ENCODE measurements at regions not wholly inside any gene's neighbourhood (a gene's known extent, or its start where the extent isn't known, plus 50 kb on each side); places are given as distances from the start of the nearest gene placed in this dataset.
"Not testable (repeated sequence)": the region's sequence is repeated elsewhere in the genome, so short reads cannot be mapped to it uniquely, and the experiment has no call there.

DNA sequence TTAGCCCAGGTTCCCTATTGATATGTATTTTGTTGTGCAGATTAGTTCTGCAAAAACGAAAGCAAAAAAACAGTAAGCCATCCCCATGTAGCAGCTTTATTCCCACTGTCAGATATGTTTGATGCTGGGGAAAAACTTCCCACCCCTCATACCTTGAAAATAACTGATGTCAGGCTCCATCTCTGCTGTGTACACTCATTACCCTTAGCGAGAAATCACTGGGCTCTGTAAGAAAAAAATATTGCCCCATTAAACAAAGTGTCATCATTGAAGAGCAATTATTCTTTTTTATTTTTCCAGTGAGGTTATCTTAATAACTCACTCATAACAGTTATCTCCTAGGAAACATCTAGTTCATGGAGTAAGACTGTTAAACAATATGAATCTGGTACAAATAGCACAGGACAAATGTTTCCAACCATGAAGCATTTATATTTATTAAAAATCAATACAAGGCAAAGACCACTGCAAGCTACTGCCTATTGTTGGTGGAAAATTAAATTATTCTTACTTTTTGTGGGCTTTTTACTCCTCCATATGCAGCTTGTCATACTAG, 268.8 kb downstream of the LMBRD1 start (continued):
- TF ChIP-seq ZNF785 (tag by site-specific recombination; IDR thresholded peaks at IDR 0.05) (no peak), ZNF292 (tag by site-specific recombination; IDR thresholded peaks at IDR 0.05; ENCODE audit: borderline replicate concordance, low read depth) (no peak), ZNF544 (tag by site-specific recombination; IDR thresholded peaks at IDR 0.05) (no peak), ZNF404 (tag by site-specific recombination; IDR thresholded peaks at IDR 0.05) (no peak), ZNF776 (tag by site-specific recombination; IDR thresholded peaks at IDR 0.05; ENCODE audit: borderline replicate concordance) (no peak), ZNF175 (tag by site-specific recombination; IDR thresholded peaks at IDR 0.05) (no peak), ZNF155 (tag by site-specific recombination; IDR thresholded peaks at IDR 0.05) (no peak)
- TF ChIP-seq, protein P1, sequence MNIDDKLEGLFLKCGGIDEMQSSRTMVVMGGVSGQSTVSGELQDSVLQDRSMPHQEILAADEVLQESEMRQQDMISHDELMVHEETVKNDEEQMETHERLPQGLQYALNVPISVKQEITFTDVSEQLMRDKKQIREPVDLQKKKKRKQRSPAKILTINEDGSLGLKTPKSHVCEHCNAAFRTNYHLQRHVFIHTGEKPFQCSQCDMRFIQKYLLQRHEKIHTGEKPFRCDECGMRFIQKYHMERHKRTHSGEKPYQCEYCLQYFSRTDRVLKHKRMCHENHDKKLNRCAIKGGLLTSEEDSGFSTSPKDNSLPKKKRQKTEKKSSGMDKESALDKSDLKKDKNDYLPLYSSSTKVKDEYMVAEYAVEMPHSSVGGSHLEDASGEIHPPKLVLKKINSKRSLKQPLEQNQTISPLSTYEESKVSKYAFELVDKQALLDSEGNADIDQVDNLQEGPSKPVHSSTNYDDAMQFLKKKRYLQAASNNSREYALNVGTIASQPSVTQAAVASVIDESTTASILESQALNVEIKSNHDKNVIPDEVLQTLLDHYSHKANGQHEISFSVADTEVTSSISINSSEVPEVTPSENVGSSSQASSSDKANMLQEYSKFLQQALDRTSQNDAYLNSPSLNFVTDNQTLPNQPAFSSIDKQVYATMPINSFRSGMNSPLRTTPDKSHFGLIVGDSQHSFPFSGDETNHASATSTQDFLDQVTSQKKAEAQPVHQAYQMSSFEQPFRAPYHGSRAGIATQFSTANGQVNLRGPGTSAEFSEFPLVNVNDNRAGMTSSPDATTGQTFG (tag by site-specific recombination; IDR thresholded peaks at IDR 0.05; ENCODE audit: borderline replicate concordance) = no peak
- TF ChIP-seq, protein P2, sequence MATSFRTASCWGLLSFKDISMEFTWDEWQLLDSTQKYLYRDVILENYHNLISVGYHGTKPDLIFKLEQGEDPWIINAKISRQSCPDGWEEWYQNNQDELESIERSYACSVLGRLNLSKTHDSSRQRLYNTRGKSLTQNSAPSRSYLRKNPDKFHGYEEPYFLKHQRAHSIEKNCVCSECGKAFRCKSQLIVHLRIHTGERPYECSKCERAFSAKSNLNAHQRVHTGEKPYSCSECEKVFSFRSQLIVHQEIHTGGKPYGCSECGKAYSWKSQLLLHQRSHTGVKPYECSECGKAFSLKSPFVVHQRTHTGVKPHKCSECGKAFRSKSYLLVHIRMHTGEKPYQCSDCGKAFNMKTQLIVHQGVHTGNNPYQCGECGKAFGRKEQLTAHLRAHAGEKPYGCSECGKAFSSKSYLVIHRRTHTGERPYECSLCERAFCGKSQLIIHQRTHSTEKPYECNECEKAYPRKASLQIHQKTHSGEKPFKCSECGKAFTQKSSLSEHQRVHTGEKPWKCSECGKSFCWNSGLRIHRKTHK (tag by site-specific recombination; IDR thresholded peaks at IDR 0.05) = no peak

DNA sequence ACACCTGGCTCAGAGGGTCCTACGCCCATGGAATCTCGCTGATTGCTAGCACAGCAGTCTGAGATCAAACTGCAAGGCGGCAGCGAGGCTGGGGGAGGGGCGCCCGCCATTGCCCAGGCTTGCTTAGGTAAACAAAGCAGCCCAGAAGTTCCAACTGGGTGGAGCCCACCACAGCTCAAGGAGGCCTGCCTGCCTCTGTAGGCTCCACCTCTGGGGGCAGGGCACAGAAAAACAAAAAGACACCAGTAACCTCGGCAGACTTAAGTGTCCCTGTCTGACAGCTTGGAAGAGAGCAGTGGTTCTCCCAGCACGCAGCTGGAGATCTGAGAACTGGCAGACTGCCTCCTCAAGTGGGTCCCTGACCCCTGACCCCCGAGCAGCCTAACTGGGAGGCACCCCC, 281.3 kb downstream of the LMBRD1 start:
- H3K4me3 ChIP-seq (ENCODE audit: low read depth, low read length); H3K9me3 ChIP-seq (ENCODE audit: control insufficient read depth, insufficient read depth, low read depth, low read length); CTCF ChIA-PET; H3K36me3 ChIP-seq (ENCODE audit: control insufficient read depth in 2 of 2, insufficient read depth in 1 of 2, low read length in 2 of 2); H3K4me1 ChIP-seq (ENCODE audit: control insufficient read depth, insufficient read depth, low read length); POLR2A ChIA-PET; H3K27ac ChIP-seq (ENCODE audit: extremely low read depth, low read depth, low read length): not testable (repeated sequence)

DNA sequence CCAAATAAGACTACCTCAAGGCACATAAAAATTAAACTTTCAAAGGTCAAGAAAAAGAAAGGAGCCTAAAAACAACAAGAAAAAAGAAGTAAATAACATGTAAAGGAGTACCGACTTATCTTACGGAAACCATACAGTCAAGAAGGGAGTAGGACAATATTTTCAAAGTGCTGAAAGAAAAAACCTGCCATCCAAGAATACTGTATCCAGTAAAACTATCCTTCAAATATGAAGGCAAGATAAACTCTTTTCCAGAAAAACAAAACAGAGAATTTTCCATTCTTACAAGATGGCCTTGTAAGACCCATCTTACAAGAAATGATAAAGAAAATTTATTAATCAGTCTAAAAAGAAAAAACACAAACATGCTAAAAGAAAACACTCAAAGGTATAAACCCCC, 302.2 kb downstream of the LMBRD1 start:
- ChIA-PET CTCF (no interaction called here), POLR2A (no interaction called here)
- H3K36me3 ChIP-seq (ENCODE audit: control insufficient read depth in 2 of 2, insufficient read depth in 1 of 2, low read length in 2 of 2) = no peaks in the 10 kb centered on the region
- TF ChIP-seq SETDB1 (IDR thresholded peaks at IDR 0.05; ENCODE audit: insufficient read length, low read length) (peak; percentile 97), SALL2 (tag by site-specific recombination; IDR thresholded peaks at IDR 0.05; ENCODE audit: borderline replicate concordance) (no peak)
- TF ChIP-seq, protein P3, sequence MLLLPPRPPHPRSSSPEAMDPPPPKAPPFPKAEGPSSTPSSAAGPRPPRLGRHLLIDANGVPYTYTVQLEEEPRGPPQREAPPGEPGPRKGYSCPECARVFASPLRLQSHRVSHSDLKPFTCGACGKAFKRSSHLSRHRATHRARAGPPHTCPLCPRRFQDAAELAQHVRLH (tag by site-specific recombination; IDR thresholded peaks at IDR 0.05) = no peak
- no peak overlapping the region for H3K4me3 ChIP-seq (ENCODE audit: low read depth, low read length)
- no peaks in the 10 kb centered on the region for H3K9me3 ChIP-seq (ENCODE audit: control insufficient read depth, insufficient read depth, low read depth, low read length)
- no peaks in the 10 kb centered on the region for H3K4me1 ChIP-seq (ENCODE audit: control insufficient read depth, insufficient read depth, low read length)
- no peak overlapping the region for H3K27ac ChIP-seq (ENCODE audit: extremely low read depth, low read depth, low read length)

DNA sequence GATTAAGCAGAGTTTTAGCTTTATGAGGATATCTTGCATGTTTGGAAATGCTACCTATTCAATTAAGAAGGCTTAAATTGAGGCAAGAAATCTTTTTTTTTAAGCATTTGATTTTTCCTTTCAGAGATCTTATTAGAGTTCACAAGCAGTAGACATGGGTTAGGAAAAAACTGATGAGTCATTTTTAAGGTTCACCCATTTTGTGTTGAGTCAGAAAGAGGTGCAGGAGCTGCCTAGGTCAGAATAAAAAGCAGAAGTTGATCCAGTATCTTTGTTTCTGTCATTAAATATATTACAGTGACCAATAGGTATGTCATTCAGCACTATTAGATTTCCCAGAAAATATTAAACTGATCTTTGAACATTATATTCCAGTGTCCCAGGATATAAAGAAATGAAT, 306.8 kb downstream of the LMBRD1 start:
- TF ChIP-seq, protein P4, sequence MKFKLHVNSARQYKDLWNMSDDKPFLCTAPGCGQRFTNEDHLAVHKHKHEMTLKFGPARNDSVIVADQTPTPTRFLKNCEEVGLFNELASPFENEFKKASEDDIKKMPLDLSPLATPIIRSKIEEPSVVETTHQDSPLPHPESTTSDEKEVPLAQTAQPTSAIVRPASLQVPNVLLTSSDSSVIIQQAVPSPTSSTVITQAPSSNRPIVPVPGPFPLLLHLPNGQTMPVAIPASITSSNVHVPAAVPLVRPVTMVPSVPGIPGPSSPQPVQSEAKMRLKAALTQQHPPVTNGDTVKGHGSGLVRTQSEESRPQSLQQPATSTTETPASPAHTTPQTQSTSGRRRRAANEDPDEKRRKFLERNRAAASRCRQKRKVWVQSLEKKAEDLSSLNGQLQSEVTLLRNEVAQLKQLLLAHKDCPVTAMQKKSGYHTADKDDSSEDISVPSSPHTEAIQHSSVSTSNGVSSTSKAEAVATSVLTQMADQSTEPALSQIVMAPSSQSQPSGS (tag by site-specific recombination; IDR thresholded peaks at IDR 0.05; ENCODE audit: low read depth) = no peak
- POLR2A ChIA-PET = no interaction called here
- Histone ChIP-seq H3K36me3 (ENCODE audit: control insufficient read depth in 2 of 2, insufficient read depth in 1 of 2, low read length in 2 of 2) (no peaks in the 10 kb centered on the region), H3K27ac (ENCODE audit: extremely low read depth, low read depth, low read length) (no peak overlapping the region), H3K9me3 (ENCODE audit: control insufficient read depth, insufficient read depth, low read depth, low read length) (no peaks in the 10 kb centered on the region), H3K4me3 (ENCODE audit: low read depth, low read length) (no peak overlapping the region), H3K4me1 (ENCODE audit: control insufficient read depth, insufficient read depth, low read length) (no peaks in the 10 kb centered on the region)
- CTCF ChIA-PET = no interaction called here
